ENCODE measurements at regions not wholly inside any gene's neighbourhood (a gene's known extent, or its start where the extent isn't known, plus 50 kb on each side); places are given as distances from the start of the nearest gene placed in this dataset.
A peak's percentile ranks its signal among the peaks of the same experiment; 100 is the strongest.

DNA sequence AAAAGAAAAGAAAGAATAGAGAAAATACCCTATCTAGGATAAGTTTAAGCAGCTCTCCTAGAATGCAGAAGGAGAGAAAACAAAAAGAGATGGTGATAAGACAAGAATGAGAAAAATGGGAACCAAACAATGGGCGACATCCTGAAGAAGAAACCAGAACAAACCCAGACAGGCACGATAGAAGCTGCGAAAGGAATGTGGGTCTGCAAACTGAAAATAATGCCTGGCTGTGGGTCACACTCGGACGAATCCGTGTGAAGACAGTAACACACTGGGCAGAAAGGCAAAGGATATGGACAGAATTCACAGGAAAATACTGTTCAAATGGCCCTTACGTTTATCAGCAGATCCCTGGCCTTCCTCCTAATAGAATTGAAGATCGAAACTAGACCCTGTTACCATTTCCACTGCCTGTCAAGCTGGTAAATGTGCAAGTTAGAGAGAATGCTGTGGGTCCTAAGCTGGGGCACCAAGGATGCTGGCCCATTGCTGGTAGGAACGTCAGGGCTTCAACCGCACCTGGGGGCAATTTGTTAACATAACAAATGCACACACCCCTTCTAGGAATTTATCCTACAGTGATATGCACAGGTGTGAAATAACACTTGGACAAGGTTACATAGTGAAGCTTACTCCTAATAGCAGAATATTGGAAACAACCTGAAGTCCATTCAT, 117.5 kb upstream of the RFLNA start:
- no peak overlapping the region for H3K27ac ChIP-seq
- WGBS, 10 experiments, result 61 to 93% (median 82%) methylated on average over 3 to 10 of the region's 10 CpGs
- no peak for ATAC-seq (replicated peaks in 6 of 8)
- in situ Hi-C loops (cut with MboI; ENCODE audit: low pct_unique_long_range_greater_than_20kb in 2 of 9, low sequenced_read_pairs in 9 of 9, unreplicated experiment in 9 of 9), result no loop called here
- H3K4me1 ChIP-seq (replicated peaks in 1 of 2), result peaks cover 6 to 7% of the 10 kb centered on the region in 2 donors
- H3K4me3 ChIP-seq, result no peak overlapping the region

DNA sequence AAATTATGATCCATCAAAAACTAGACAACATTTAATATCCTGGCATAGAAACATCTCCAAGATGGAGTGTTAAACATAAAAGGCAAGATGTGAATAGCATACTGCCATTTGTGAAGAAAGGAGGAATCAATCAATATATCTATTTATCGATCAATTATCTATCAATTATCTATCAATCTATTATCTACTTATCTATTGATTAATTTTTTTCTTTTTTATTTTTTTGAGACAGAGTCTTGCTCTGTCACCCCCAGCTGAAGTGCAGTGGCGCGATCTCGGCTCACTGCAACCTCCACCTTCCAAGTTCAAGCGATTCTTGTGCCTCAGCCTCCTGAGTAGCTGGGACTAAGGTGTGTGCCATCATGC, 117.0 kb upstream of the RFLNA start:
- Histone ChIP-seq H3K4me3 (no peak overlapping the region), H3K4me1 (replicated peaks in 1 of 2) (peaks cover 9% of the 10 kb centered on the region in 2 donors), H3K27ac (no peak overlapping the region)
- in situ Hi-C loops (cut with MboI; ENCODE audit: low pct_unique_long_range_greater_than_20kb in 2 of 9, low sequenced_read_pairs in 9 of 9, unreplicated experiment in 9 of 9), result no loop called here
- ATAC-seq (replicated peaks in 6 of 8), result no peak
- 78 to 100% (median 97%) methylated on average over 1 to 5 of the region's 5 CpGs for WGBS, 10 experiments

GRCh38 chr12:124179936-124180607, 114.8 kb upstream of the RFLNA start:
- in situ Hi-C loops (cut with MboI; ENCODE audit: low pct_unique_long_range_greater_than_20kb in 2 of 9, low sequenced_read_pairs in 9 of 9, unreplicated experiment in 9 of 9), result no loop called here
- Histone ChIP-seq H3K27ac (no peak overlapping the region), H3K4me1 (replicated peaks in 1 of 2) (peaks cover 18 to 19% of the 10 kb centered on the region in 2 donors), H3K4me3 (no peak overlapping the region)
- 8 to 100% (median 85%) methylated on average over 1 to 8 of the region's 11 CpGs; no CpG with 5 or more reads in 1 of the 10 experiments for WGBS, 10 experiments
- peak in 2 of 8 experiments; percentile 75 to 82 for ATAC-seq (replicated peaks in 6 of 8)

GRCh38 chr12:124183172-124183571, 111.7 kb upstream of the RFLNA start:
- no peak for ATAC-seq (replicated peaks in 6 of 8)
- WGBS, 10 experiments, result 20 to 100% (median 88%) methylated on average over 1 to 2 of the region's 2 CpGs; no CpG with 5 or more reads in 1 of the 10 experiments
- in situ Hi-C loops (cut with MboI; ENCODE audit: low pct_unique_long_range_greater_than_20kb in 2 of 9, low sequenced_read_pairs in 9 of 9, unreplicated experiment in 9 of 9), result no loop called here
- peak overlapping the region in 1 of 2 donors; percentile 18 for H3K27ac ChIP-seq
- peaks cover 37 to 40% of the 10 kb centered on the region in 2 donors for H3K4me1 ChIP-seq (replicated peaks in 1 of 2)
- H3K4me3 ChIP-seq, result no peak overlapping the region

DNA sequence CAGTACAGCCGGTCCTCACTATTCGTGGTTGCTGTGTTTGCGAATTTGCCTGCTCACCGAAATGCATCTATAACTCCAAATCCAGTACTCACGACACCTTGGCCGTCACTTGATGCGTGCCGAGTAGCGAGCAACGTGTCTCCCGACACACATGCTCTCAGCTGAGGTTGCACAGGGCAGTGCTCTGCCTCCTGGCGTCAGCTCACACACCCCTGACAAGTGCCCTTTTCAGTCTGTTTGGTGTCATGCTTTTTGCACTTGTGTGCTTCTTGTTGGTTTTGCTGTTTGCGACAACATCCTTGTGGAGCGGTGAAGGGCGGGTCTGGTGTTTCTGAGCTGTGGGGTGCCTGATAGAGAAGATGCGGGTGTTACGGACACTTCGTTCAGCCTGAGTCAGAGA, 110.4 kb upstream of the RFLNA start:
- Histone ChIP-seq H3K27ac (peak overlapping the region; percentile 39 to 44), H3K4me3 (no peak overlapping the region), H3K4me1 (replicated peaks in 1 of 2) (peaks cover 50 to 53% of the 10 kb centered on the region in 2 donors)
- peak in 1 of 8 experiments; percentile 24 for ATAC-seq (replicated peaks in 6 of 8)
- in situ Hi-C loops (cut with MboI; ENCODE audit: low pct_unique_long_range_greater_than_20kb in 2 of 9, low sequenced_read_pairs in 9 of 9, unreplicated experiment in 9 of 9), result no loop called here
- WGBS, 10 experiments, result 79 to 100% (median 85%) methylated on average over 1 to 14 of the region's 18 CpGs; no CpG with 5 or more reads in 2 of the 10 experiments

DNA sequence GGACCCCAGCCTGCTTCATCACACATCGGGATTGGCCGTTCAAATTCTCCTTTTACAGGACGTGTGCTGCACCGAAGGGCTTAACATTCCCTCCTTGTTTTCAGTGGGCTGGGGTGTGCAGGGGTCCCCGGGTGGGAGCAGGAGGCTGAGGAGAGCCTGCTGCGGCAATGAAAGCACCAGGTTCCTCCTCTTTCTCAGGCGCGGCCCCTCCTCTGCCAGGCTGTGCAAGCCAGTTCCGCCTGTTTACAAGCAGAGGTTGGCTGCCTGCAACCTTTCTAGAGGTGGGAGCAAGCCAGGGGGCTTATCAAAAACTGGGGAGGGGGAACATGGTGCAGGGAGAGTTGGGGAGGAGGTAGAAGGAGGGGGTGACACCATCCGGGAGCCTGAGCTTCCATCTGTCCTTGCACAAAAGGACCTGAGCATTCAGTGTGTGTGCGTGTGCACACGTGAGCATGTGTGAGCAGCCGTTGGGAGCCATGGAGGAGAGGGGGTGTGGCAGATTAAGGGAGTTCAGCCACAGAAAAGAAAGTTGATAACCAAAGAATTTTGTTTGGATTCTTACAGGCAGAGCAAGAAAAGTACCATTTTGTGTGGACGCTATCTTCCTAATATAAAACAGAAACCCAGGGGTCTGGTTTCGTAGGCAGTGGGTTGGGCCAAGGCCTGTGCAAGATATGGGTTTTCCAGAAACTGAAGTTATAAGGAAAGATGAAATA, 108.8 kb upstream of the RFLNA start:
- peaks cover 57 to 60% of the 10 kb centered on the region in 2 donors for H3K4me1 ChIP-seq (replicated peaks in 1 of 2)
- in situ Hi-C loops (cut with MboI; ENCODE audit: low pct_unique_long_range_greater_than_20kb in 2 of 9, low sequenced_read_pairs in 9 of 9, unreplicated experiment in 9 of 9), result no loop called here
- no peak overlapping the region for H3K4me3 ChIP-seq
- WGBS, 10 experiments, result 60 to 100% (median 88%) methylated on average over 1 to 5 of the region's 15 CpGs; no CpG with 5 or more reads in 3 of the 10 experiments
- peak in 2 of 8 experiments; percentile 19 to 39 for ATAC-seq (replicated peaks in 6 of 8)
- H3K27ac ChIP-seq, result no peak overlapping the region

GRCh38 chr12:124188084-124188483, 106.8 kb upstream of the RFLNA start:
- WGBS, 10 experiments, result 0 to 100% (median 40%) methylated on average over 1 to 6 of the region's 7 CpGs; no CpG with 5 or more reads in 3 of the 10 experiments
- peak in 5 of 8 experiments; percentile 5 to 31 (median 11) for ATAC-seq (replicated peaks in 6 of 8)
- in situ Hi-C loops (cut with MboI; ENCODE audit: low pct_unique_long_range_greater_than_20kb in 2 of 9, low sequenced_read_pairs in 9 of 9, unreplicated experiment in 9 of 9), result no loop called here
- H3K4me1 ChIP-seq (replicated peaks in 1 of 2), result peaks cover 50 to 52% of the 10 kb centered on the region in 2 donors
- peak overlapping the region; percentile 54 to 60 for H3K27ac ChIP-seq
- no peak overlapping the region for H3K4me3 ChIP-seq

DNA sequence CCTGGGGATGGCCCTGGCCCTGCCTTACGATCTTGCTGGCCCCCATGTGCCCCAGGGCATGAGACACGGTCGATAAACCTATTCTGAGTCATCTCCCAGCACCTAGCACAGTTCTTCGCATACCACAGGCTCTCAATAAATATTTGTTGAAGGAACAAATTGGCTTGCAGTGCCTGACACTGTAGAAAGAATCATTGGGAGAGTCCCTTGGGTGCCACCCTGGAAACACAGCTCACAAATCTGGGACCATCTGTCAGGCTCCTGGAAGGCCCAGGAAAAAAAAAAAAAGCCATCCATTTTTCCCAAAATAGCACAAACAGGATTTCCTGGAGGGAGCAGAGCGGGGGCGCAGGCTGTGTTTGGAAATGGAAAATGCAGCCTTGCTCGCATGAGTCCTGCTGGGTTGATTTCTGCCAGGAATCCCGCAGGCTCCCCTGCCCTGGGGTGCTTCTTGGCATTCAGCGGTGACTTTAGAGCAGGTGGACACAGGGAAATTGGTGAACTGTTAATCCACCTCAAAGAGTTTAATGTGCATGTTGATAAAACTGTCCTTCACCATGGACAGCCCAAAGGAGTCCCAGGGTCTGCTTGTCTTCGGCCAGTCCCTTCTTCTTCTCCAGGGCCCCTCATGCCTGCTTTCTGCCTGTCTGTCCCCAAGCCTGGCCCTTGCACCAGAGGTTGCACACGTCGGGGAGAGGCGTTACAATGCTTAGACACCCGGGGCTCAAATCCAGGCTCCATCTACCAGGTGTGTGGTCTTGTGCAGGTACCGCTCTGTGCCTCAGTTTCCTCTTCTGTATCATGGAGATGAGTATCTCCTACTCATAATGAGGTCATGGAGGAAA, 106.1 kb upstream of the RFLNA start:
- in situ Hi-C loops (cut with MboI; ENCODE audit: low pct_unique_long_range_greater_than_20kb in 2 of 9, low sequenced_read_pairs in 9 of 9, unreplicated experiment in 9 of 9), result no loop called here
- H3K27ac ChIP-seq, result peak overlapping the region; percentile 54 to 60
- ATAC-seq (replicated peaks in 6 of 8), result peak; percentile 48 to 85 (median 80)
- 18 to 100% (median 54%) methylated on average over 1 to 8 of the region's 15 CpGs; no CpG with 5 or more reads in 2 of the 10 experiments for WGBS, 10 experiments
- H3K4me3 ChIP-seq, result no peak overlapping the region
- H3K4me1 ChIP-seq (replicated peaks in 1 of 2), result peaks cover 50 to 52% of the 10 kb centered on the region in 2 donors

DNA sequence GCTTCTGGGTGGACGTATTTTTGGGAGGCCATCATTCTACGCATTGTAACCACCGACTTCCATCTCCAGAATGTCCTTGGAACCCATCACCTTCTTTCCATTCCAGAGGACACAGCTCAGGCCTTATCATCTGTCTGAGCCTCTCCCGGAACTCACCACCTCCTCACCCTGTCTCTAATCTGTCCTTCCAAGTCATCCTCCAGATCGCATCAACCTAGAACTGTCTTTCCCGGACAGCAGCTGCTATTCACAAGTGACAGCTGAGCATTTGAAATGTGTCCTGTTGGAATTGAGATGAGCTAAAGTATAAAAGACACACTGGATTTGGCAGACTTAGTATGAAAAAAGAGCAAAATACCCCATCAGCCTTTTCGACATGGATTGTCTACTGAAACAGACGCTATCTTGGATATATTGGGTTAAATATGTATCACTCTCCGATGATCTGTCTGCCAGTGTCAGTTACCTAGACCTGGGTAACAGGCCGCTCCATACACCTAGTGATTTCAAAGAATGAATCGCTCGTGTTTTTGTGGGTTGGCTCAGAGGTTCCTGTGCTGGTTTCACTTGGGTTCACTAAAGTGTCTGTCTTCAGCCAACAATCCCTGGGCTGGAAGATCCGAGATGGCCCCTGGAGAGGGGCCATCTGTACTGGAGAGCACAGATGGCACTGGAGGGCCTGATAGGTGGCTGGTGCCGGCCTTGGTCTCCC, 104.4 kb upstream of the RFLNA start:
- 81 to 95% (median 91%) methylated on average over 3 to 8 of the region's 14 CpGs; no CpG with 5 or more reads in 2 of the 10 experiments for WGBS, 10 experiments
- H3K27ac ChIP-seq, result peak overlapping the region in 1 of 2 donors; percentile 48
- no peak overlapping the region for H3K4me3 ChIP-seq
- in situ Hi-C loops (cut with MboI; ENCODE audit: low pct_unique_long_range_greater_than_20kb in 2 of 9, low sequenced_read_pairs in 9 of 9, unreplicated experiment in 9 of 9), result no loop called here
- ATAC-seq (replicated peaks in 6 of 8), result no peak
- H3K4me1 ChIP-seq (replicated peaks in 1 of 2), result peaks cover 37 to 40% of the 10 kb centered on the region in 2 donors

DNA sequence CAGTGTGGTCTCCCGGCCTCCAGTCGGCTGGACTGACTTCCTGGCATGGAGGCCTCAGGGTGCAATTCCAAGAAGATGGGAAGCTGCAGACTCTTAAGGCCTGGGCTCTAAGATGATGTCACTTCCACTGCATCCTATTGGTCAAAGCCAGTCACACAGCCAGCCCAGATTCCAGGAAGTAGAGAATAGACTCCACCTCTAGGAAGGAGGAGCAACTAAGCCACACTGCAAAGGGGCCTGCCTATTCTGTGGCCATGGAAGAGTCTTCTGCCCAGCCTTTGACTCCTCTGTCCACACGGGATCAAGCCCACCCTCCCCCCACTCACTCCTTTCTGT, 103.9 kb upstream of the RFLNA start:
- no peak overlapping the region for H3K4me3 ChIP-seq
- 80% methylated on average over 1 of the region's 3 CpGs; no CpG with 5 or more reads in 9 of the 10 experiments for WGBS, 10 experiments
- in situ Hi-C loops (cut with MboI; ENCODE audit: low pct_unique_long_range_greater_than_20kb in 2 of 9, low sequenced_read_pairs in 9 of 9, unreplicated experiment in 9 of 9), result no loop called here
- peak overlapping the region in 1 of 2 donors; percentile 48 for H3K27ac ChIP-seq
- H3K4me1 ChIP-seq (replicated peaks in 1 of 2), result peaks cover 34 to 35% of the 10 kb centered on the region in 2 donors
- ATAC-seq (replicated peaks in 6 of 8), result peak; percentile 39 to 91 (median 78)

DNA sequence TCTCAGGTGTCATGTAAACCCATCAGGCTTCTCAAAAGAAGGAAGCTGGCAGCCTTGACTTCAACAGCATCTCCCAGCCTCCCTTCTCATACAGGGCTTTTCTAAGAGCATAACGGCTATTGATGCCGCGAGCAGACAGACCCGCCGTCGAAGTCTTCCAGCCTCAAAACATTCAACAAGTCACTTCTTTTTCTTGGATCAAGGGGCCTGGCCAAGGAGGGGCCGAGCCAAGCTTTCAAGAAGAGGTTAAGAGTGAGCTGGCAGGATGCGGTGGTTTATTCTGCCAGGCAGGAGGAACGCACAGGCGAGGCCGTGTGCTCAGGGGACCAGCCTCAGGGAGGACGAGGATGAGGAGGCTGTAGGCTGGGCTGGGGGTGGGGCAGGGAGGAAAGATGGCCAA, 102.9 kb upstream of the RFLNA start:
- ATAC-seq (replicated peaks in 6 of 8), result no peak
- no peak overlapping the region for H3K27ac ChIP-seq
- 79 to 100% (median 90%) methylated on average over 3 to 9 of the region's 12 CpGs; no CpG with 5 or more reads in 6 of the 10 experiments for WGBS, 10 experiments
- peaks cover 27 to 29% of the 10 kb centered on the region in 2 donors for H3K4me1 ChIP-seq (replicated peaks in 1 of 2)
- in situ Hi-C loops (cut with MboI; ENCODE audit: low pct_unique_long_range_greater_than_20kb in 2 of 9, low sequenced_read_pairs in 9 of 9, unreplicated experiment in 9 of 9), result no loop called here
- no peak overlapping the region for H3K4me3 ChIP-seq

Data from motor neuron (in vitro differentiated cells).